ENCODE measurements at regions not wholly inside any gene's neighbourhood (a gene's known extent, or its start where the extent isn't known, plus 50 kb on each side); places are given as distances from the start of the nearest gene placed in this dataset.
A peak's percentile ranks its signal among the peaks of the same experiment; 100 is the strongest.

DNA sequence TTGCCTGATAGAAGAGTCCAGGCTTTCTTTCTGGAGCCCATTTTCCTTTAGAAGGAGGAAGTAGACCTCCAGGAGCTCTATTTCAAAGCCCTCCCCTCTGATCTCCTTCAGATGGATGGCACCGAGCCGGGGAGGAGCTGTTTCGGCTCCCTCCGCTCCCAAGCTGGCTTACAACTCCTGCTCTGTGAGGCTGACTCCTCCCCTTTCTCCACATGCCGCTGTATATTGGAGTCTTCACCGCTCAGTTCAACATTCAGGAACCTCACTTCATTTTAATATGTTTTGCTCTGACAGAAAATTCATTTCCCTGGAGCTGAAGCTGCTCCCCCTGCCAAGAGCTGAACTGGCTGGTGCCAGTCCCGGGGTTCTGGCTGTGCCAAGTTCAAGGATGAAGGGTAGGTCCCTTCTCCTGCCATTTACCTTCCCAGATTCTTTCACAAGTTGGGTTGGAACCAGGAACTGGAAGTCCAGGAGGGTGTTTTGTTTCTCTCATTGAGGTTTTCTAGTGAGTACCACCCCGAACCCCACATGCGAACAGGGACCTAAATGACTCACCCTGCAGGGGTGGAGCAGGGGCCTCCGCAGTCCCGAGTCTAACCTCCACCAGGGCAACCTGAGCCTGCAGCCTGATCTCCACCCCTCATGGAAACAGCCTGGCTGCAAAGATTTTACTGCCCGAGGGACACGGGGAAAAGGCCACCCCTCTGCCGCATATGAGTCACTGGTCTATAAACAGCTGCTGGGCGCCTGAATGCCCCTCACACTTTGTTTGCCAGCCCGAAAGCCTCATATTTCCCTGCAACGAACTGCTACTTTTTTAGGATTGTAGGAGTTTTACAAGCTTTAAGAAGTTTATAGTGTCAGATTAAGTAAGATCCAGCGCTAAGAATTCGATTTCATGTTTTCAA, 68.6 kb upstream of the FOXA2 start:
- Histone ChIP-seq H4K91ac (ENCODE audit: low read depth, low read length) (no peak overlapping the region), H3K14ac (ENCODE audit: low read length) (no peak overlapping the region), H3K23ac (ENCODE audit: low read length) (no peak overlapping the region), H3K4me2 (ENCODE audit: low read length) (no peak overlapping the region), H3K4me1 (ENCODE audit: control insufficient read depth in 1 of 2, insufficient read depth in 2 of 2, low read length in 2 of 2) (no peaks in the 10 kb centered on the region), H3K4ac (ENCODE audit: low read depth, low read length) (no peak overlapping the region), H3K4me3 (ENCODE audit: low read depth, low read length) (no peak overlapping the region), H3K9me3 (ENCODE audit: insufficient read depth, low read depth, low read length) (peaks cover 2% of the 10 kb centered on the region), H3K9ac (ENCODE audit: low read length) (no peak overlapping the region), H2BK120ac (ENCODE audit: insufficient read depth, low read length, poor library complexity) (no peak overlapping the region), H3K18ac (ENCODE audit: low read length) (no peak overlapping the region), H2AK5ac (ENCODE audit: low read length) (no peak overlapping the region), H2BK5ac (ENCODE audit: low read depth, low read length, poor library complexity) (no peak overlapping the region), H4K12ac (ENCODE audit: low read depth, low read length) (no peak overlapping the region), H2AFZ (ENCODE audit: insufficient read depth, low read length, poor library complexity) (no peak overlapping the region), H2BK12ac (ENCODE audit: low read length) (no peak overlapping the region), H3K36me3 (ENCODE audit: control insufficient read depth in 1 of 2, insufficient read depth in 2 of 2, low read length in 2 of 2) (no peaks in the 10 kb centered on the region), H3K27ac (ENCODE audit: low read depth, low read length) (no peak overlapping the region), H3K79me1 (ENCODE audit: low read length) (no peaks in the 10 kb centered on the region), H4K8ac (ENCODE audit: low read depth, low read length) (no peak overlapping the region), H3K79me2 (ENCODE audit: control insufficient read depth, insufficient read depth, low read length, poor library complexity) (no peaks in the 10 kb centered on the region), H3K27me3 (ENCODE audit: insufficient read depth, low read length) (no peaks in the 10 kb centered on the region)
- DNase-seq, result no peak
- no CpG with 5 or more reads among the region's 19 CpGs for WGBS (ENCODE audit: extremely low coverage, insufficient coverage, insufficient read length)

DNA sequence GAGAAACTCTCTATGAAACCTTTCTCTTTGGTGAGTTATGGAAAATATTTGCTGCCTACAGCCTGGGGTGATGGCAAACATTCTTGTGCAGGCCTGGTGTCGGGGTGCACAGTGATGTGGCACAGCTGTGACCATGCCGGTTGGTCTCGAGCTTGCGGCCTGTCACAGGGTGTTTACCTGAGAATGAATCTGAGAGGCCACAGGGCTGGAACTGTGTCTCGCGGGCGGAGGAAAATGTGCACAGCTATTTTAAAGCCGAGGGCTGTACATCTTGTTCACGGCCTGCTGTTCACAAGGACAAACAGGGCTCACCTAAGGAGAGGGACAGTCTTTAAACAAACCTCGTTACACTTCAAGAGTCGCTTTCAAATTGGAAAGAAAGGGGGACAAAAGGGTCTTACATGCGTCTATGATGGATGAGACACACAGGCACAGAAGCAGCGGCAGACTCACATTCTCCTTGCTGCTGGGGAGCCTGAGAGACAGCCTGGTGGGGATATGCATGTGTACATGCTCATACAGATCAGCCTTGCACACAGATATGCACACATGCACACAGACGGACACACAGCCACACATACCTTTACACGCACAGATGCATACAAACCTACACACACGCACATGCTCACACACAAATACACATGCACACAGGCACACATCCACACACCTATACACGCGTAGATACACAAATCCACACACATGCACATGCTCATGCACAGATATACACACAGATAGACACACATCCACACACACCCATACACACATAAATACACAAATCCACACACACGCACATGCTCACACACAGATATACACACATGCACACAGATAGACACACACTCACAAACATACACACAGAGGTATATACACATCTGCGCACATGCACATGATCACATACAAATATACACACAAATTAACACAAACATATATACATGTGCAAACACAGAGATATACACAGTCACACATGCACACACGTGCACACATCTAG, 69.6 kb upstream of the FOXA2 start:
- no peak overlapping the region for H3K9ac ChIP-seq (ENCODE audit: low read length)
- no peak overlapping the region for H3K27ac ChIP-seq (ENCODE audit: low read depth, low read length)
- no peak overlapping the region for H2BK12ac ChIP-seq (ENCODE audit: low read length)
- no peak overlapping the region for H3K18ac ChIP-seq (ENCODE audit: low read length)
- no CpG with 5 or more reads among the region's 21 CpGs for WGBS (ENCODE audit: extremely low coverage, insufficient coverage, insufficient read length)
- H2AFZ ChIP-seq (ENCODE audit: insufficient read depth, low read length, poor library complexity), result no peak overlapping the region
- H3K79me2 ChIP-seq (ENCODE audit: control insufficient read depth, insufficient read depth, low read length, poor library complexity), result no peaks in the 10 kb centered on the region
- H2BK5ac ChIP-seq (ENCODE audit: low read depth, low read length, poor library complexity), result no peak overlapping the region
- H3K23ac ChIP-seq (ENCODE audit: low read length), result no peak overlapping the region
- H3K4me1 ChIP-seq (ENCODE audit: control insufficient read depth in 1 of 2, insufficient read depth in 2 of 2, low read length in 2 of 2), result no peaks in the 10 kb centered on the region
- H3K4me3 ChIP-seq (ENCODE audit: low read depth, low read length), result peak overlapping the region; percentile 42
- H3K9me3 ChIP-seq (ENCODE audit: insufficient read depth, low read depth, low read length), result peaks cover 2% of the 10 kb centered on the region
- H3K4me2 ChIP-seq (ENCODE audit: low read length), result no peak overlapping the region
- no peak overlapping the region for H2AK5ac ChIP-seq (ENCODE audit: low read length)
- H3K36me3 ChIP-seq (ENCODE audit: control insufficient read depth in 1 of 2, insufficient read depth in 2 of 2, low read length in 2 of 2), result no peaks in the 10 kb centered on the region
- H3K14ac ChIP-seq (ENCODE audit: low read length), result no peak overlapping the region
- H3K4ac ChIP-seq (ENCODE audit: low read depth, low read length), result no peak overlapping the region
- no peak overlapping the region for H4K12ac ChIP-seq (ENCODE audit: low read depth, low read length)
- H4K91ac ChIP-seq (ENCODE audit: low read depth, low read length), result no peak overlapping the region
- no peak for DNase-seq
- H3K27me3 ChIP-seq (ENCODE audit: insufficient read depth, low read length), result no peaks in the 10 kb centered on the region
- no peak overlapping the region for H2BK120ac ChIP-seq (ENCODE audit: insufficient read depth, low read length, poor library complexity)
- no peaks in the 10 kb centered on the region for H3K79me1 ChIP-seq (ENCODE audit: low read length)
- no peak overlapping the region for H4K8ac ChIP-seq (ENCODE audit: low read depth, low read length)

DNA sequence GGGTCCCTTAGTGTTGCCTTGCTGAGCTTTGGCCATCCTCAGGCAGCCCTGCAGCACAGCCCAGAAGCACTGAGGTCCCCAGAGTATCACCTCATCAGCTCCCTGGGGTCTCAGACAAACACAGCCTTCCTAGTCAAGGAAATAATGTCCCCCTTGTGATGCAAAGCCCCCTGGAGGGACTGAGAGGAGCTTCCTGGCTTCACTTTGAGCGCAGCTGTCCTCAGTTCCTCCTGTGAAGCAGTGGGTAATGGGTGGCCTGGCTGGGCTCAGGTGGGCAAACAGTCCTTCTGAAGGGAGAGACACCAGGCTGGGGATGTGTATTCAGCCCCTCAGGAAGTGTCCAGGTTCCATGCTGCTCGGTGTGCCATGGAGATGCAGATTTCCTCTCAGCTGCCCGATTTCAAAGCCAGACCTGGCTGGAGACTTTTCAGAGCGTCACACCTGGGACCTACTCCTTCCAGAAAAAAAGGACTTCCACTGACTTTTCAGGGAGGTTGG, 79.2 kb upstream of the FOXA2 start:
- WGBS (ENCODE audit: extremely low coverage, insufficient coverage, insufficient read length), result no CpG with 5 or more reads among the region's 4 CpGs
- no peak for DNase-seq
- Histone ChIP-seq H3K18ac (ENCODE audit: low read length) (no peak overlapping the region), H3K9me3 (ENCODE audit: insufficient read depth, low read depth, low read length) (peaks cover 2% of the 10 kb centered on the region), H3K23ac (ENCODE audit: low read length) (no peak overlapping the region), H3K4me1 (ENCODE audit: control insufficient read depth in 1 of 2, insufficient read depth in 2 of 2, low read length in 2 of 2) (no peaks in the 10 kb centered on the region), H3K4ac (ENCODE audit: low read depth, low read length) (no peak overlapping the region), H3K4me2 (ENCODE audit: low read length) (no peak overlapping the region), H3K79me1 (ENCODE audit: low read length) (no peaks in the 10 kb centered on the region), H3K9ac (ENCODE audit: low read length) (no peak overlapping the region), H3K27me3 (ENCODE audit: insufficient read depth, low read length) (no peaks in the 10 kb centered on the region), H2BK120ac (ENCODE audit: insufficient read depth, low read length, poor library complexity) (no peak overlapping the region), H4K8ac (ENCODE audit: low read depth, low read length) (no peak overlapping the region), H3K36me3 (ENCODE audit: control insufficient read depth in 1 of 2, insufficient read depth in 2 of 2, low read length in 2 of 2) (no peaks in the 10 kb centered on the region), H3K14ac (ENCODE audit: low read length) (no peak overlapping the region), H3K79me2 (ENCODE audit: control insufficient read depth, insufficient read depth, low read length, poor library complexity) (no peaks in the 10 kb centered on the region), H2BK5ac (ENCODE audit: low read depth, low read length, poor library complexity) (no peak overlapping the region), H3K4me3 (ENCODE audit: low read depth, low read length) (no peak overlapping the region), H2BK12ac (ENCODE audit: low read length) (no peak overlapping the region), H3K27ac (ENCODE audit: low read depth, low read length) (no peak overlapping the region), H2AFZ (ENCODE audit: insufficient read depth, low read length, poor library complexity) (no peak overlapping the region), H4K12ac (ENCODE audit: low read depth, low read length) (no peak overlapping the region), H4K91ac (ENCODE audit: low read depth, low read length) (no peak overlapping the region), H2AK5ac (ENCODE audit: low read length) (no peak overlapping the region)

DNA sequence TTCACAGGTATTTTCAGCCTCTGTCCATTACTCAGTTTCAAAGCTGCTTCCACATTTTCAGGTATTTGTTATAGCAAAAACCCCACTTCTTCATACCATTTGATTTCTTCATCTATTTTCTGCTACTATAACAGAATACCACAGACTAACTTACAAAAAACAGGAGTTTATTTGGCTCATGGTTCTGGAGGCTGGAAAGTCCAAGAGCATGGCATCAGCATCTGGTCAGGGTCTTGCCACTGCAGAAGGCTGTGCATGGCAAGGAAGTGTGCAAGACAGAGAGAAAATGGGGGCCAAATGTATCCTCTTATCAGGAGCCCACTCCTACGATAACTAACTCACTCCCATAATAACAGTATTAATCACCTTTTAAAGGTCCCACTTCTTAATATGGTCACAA, 82.8 kb upstream of the FOXA2 start:
- Histone ChIP-seq H3K79me1 (ENCODE audit: low read length) (no peaks in the 10 kb centered on the region), H3K36me3 (ENCODE audit: control insufficient read depth in 1 of 2, insufficient read depth in 2 of 2, low read length in 2 of 2) (no peaks in the 10 kb centered on the region), H3K18ac (ENCODE audit: low read length) (no peak overlapping the region), H2AFZ (ENCODE audit: insufficient read depth, low read length, poor library complexity) (no peak overlapping the region), H4K91ac (ENCODE audit: low read depth, low read length) (no peak overlapping the region), H3K4me2 (ENCODE audit: low read length) (no peak overlapping the region), H3K4me3 (ENCODE audit: low read depth, low read length) (no peak overlapping the region), H3K79me2 (ENCODE audit: control insufficient read depth, insufficient read depth, low read length, poor library complexity) (no peaks in the 10 kb centered on the region), H3K4me1 (ENCODE audit: control insufficient read depth in 1 of 2, insufficient read depth in 2 of 2, low read length in 2 of 2) (no peaks in the 10 kb centered on the region), H2AK5ac (ENCODE audit: low read length) (no peak overlapping the region), H3K23ac (ENCODE audit: low read length) (no peak overlapping the region), H3K9me3 (ENCODE audit: insufficient read depth, low read depth, low read length) (peaks cover 2% of the 10 kb centered on the region), H3K27me3 (ENCODE audit: insufficient read depth, low read length) (no peaks in the 10 kb centered on the region), H3K9ac (ENCODE audit: low read length) (no peak overlapping the region), H4K12ac (ENCODE audit: low read depth, low read length) (no peak overlapping the region), H4K8ac (ENCODE audit: low read depth, low read length) (no peak overlapping the region), H3K14ac (ENCODE audit: low read length) (no peak overlapping the region), H3K4ac (ENCODE audit: low read depth, low read length) (no peak overlapping the region), H2BK120ac (ENCODE audit: insufficient read depth, low read length, poor library complexity) (no peak overlapping the region), H2BK5ac (ENCODE audit: low read depth, low read length, poor library complexity) (no peak overlapping the region), H2BK12ac (ENCODE audit: low read length) (no peak overlapping the region), H3K27ac (ENCODE audit: low read depth, low read length) (no peak overlapping the region)
- DNase-seq, result no peak
- WGBS (ENCODE audit: extremely low coverage, insufficient coverage, insufficient read length), result no CpG with 5 or more reads among the region's 1 CpG
